Activated CD8-positive, alpha-beta memory T cell treated with anti-CD3 and anti-CD28 coated beads for 48 hours (primary cell): ENCODE measurements at regions not wholly inside any gene's neighbourhood (a gene's known extent, or its start where the extent isn't known, plus 50 kb on each side); places are given as distances from the start of the nearest gene placed in this dataset.

Experiments used
- DNase-seq, 3 experiments: peaks; one replicate each; pipeline ENCODE4 v3.0.0-alpha.2; 2020; ENCODE audit warnings: low read depth in 2 of 3, low spot score in 2 of 3

GRCh38 chr2:160672211-160672610 is 178.6 kb upstream of the RBMS1 start:
- no peak for DNase-seq

- DNase-seq = no peak
Observed at GRCh38 chr2:160674146-160674750, 180.6 kb upstream of the RBMS1 start.

DNA sequence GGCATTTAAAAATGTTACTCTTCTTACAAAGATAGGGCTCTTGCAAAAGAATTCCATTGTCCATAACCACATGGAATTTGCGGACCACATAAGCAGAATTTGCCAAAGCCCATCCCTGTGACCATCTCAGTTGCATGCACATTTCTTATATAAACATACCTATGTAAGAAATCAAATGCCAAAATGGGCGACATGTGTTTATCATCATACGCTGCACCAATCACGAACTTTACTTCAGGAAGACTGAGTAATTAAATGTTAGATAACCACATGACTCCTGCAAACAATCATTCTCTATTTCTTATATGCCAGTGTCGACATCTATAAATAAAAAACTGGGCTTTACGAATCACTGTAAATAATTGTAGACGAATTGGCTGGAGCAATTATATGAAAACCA is 186.1 kb upstream of the RBMS1 start:
- no peak for DNase-seq

DNA sequence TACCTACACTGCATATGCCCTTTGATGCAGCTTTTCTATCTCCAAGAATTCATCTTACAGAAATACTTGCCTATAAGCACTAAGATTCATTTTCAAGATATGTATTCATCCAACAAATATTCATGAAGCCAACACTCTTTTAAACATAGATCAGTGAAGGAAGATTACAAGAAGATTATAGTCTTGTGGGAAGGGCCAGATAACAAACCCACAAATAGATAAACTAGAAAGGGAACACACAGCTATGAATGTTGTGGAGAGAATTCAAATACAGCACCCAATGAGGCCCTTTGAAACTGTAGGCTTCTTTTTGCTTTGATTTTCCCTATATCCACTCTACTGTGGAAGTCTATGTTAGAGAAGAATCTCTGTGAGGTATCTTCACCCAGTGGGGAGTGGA is 186.7 kb upstream of the RBMS1 start:
- no peak for DNase-seq

DNA sequence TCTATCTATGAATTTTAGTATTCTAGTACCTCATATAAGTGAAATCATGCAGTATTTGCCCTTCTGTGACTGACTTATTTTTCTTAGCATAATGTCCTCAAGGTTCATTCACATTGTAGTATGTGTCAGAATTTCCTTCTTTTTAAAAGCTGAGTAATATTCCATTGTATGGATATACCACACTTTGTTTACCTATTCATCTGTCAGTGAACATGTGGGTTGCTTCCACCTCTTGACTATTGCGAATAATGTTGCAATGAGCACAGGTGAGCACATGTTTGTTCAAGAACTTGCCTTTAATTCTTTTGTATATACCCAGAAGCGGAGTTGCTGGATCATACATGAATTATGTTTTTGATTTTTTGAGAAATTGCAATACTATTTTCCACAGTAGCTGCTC is 187.4 kb upstream of the RBMS1 start:
- DNase-seq = no peak

GRCh38 chr2:160683206-160683605 is 189.6 kb upstream of the RBMS1 start:
- no peak for DNase-seq

DNA sequence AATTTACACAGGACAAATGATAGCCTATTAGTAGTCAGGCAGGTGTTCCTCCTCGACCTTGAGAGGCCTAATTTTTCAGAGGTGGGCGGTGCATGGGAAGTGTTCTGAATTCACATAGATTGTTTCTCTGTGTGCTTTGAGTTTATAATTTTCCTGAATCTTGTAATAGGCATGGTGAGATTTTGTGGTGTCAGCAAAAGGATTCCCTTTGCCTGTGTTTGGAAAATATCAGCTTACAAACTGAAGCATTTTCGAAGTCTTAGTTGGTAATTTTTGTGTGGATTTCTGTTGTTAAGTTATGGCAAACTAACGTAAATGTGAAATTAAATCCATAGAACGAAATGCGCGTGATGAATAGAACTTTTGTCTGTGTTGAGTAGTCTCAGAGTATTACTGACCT is 194.0 kb upstream of the RBMS1 start:
- DNase-seq = no peak

DNA sequence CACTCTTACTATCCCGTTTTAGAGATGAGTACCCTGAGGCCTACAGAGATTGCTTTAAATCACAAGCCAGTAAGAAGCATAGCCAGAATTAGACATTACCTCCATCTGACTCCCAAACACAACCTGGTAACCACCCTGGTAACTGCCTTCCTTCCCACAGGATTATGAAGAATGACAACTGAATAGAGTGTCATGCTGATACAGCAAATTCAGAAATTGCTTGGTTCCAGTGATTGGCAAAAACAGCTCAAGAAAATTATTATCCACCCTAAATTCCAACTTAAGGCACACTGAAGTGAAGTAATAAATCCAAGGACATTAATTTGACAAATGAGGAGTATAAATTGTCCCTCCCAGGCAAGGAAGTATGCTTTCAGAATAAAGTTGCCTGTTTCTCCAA is 195.8 kb upstream of the RBMS1 start:
- no peak for DNase-seq

- no peak for DNase-seq
Observed at GRCh38 chr2:160694221-160694620, 200.6 kb upstream of the RBMS1 start.

DNA sequence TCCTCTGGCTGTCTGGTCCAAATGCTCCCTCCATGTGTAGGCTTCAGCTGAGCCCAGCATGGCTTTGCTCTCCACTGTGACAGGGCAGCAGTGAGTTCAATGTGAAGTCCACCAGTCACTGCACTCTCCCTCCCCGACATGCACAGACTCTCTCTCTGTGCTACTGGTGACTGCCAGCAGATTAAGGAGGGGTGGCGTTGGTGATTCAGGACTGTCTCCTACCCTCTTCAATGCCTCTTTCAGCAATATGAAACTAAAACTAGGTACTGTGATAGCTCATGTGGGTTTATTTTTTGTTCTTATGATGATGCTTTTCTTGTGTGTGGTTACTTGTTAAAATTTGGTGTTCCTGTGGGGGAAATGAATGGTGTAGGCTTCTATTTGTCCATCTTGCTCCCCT is 201.0 kb upstream of the RBMS1 start:
- DNase-seq = no peak

DNA sequence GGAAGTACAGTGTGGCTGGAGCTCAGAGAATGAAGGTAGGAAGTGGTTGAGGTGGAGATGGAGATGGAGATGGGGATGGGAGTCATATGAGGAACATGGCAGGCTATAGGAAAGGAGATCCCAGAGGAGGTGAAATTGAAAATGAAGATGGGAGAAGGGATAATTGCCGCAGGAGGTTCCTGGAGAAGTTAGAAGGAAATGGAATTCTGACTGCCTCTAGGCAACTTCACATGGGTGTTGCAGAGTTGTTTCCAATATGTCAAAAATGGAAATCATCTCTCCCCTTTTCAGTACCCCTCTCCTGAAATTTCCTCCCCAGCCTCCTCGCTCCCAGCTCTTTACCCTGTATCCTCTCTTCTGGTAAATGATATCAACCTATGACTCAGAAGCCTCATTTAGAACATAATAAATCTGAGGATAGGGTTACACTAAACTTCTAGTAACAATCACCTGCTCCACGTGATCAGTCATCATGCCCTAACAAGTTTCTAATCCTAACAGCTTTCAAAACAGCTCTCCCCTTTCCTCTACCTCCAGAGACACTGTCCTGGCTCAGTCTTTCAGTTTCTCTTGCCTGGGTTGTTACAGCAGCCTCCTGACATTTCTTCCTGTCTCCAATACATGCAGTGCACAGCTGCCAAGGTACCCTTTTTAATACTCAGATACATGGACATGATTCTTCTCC is 201.9 kb upstream of the RBMS1 start:
- no peak for DNase-seq

GRCh38 chr2:160696087-160696452 is 202.5 kb upstream of the RBMS1 start:
- DNase-seq = no peak

DNA sequence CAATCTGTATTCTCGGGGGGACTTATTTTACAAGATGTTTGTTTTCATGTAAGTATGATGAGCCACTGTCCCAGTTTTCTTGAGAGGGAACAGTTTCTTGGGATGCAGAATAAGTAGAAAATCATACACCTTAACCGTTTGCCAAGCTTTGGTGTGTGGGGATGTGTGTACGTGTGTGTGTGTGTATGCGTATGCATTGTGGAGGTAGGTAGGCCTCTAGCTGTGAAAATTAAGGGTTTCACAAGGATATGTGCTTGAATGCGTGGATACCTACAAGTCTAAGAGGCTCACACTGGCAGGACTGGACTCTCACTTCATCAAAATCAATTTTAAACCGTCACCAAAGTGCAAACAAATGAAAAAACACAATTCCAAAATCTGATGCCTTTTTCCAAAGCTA is 204.2 kb upstream of the RBMS1 start:
- DNase-seq = no peak

DNA sequence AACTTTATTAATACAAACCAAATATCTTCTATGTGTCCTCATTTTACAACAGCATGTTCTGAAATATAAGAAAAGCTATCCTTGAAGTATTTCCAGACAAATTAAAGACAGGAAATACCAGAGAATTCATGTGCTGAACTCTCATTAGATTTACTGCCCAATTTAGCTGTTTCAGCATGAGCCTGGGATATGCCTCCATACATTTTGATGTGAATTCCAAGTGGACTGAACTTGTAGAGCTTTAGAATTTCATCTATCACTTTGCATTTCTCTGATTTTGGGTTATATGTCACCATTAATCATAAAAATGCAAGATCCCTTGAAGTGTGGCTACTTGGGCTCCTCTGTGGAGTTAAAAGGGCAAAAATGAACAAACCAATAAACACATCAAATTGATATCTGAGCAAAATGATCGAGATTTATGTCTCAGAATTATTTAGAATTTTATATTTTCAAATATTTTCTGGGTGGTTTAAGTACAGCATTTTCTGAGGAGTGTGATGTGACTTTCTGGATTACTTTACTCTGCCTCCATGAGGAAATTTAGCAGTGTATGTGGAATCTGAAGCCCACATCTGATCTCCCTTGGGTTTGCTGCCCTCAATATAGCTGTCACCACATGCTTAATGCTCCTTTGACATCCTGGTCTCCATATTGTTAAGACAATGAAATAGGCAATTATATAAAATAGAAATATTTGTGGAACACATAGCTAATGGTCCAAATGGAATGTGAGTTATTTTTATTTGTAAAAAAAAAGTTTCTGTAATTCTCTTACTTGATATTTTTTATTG is 206.6 kb upstream of the RBMS1 start:
- no peak for DNase-seq

- no peak for DNase-seq
Observed at GRCh38 chr2:160701822-160702221, 208.2 kb upstream of the RBMS1 start.

- no peak for DNase-seq
Observed at GRCh38 chr2:160702754-160703153, 209.1 kb upstream of the RBMS1 start.

DNA sequence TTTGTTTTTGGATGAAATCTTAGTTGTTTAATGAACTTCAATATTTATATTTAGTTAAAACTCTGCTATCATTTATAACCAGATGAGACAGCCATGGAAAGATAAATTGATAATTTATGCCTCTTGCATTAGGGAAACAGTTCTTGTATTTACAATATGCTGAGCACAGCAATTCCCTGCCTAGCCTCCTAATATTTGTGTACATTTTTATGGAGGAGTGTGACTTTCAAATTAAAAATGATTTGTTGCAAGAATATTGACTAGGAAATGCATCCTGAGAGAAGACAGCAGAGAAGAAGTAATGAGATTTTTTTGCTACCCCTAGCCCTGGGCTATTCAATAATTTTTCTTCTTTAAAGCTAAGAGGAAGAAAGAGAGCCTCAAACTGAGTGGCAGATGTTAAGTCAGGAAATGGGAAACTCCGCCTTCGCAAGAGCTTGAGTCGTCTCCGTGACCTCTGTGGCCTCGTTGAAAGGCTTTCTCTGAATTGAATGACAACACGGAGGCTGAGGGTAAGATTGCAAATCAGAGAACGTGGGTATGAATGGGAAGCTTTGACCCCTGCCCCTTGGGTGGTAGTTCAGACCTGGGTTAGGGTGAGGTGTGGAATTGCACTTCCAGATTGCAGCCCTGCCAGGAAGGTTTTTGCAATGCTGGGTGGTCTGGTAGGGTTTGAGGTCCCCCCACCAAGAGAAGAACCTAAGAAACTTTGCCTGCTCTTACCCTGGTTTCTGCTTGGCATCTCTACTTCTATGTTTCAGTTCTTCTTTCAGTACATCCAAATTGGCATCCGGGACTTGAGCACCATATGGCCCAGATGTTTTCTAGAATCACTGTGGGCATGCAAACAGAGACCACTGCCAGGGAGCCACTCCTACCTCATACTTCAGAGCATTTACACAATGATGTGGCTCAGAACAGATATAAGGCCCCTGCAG is 210.3 kb upstream of the RBMS1 start:
- DNase-seq = no peak

GRCh38 chr2:160715428-160715827 is 221.8 kb upstream of the RBMS1 start:
- DNase-seq = no peak

- no peak for DNase-seq
Observed at GRCh38 chr2:160719116-160719515, 225.5 kb upstream of the RBMS1 start.

- no peak for DNase-seq
Observed at GRCh38 chr2:160720098-160720497, 226.5 kb upstream of the RBMS1 start.
